GM23338 (cell line): ENCODE measurements at regions not wholly inside any gene's neighbourhood (a gene's known extent, or its start where the extent isn't known, plus 50 kb on each side); places are given as distances from the start of the nearest gene placed in this dataset.

Experiments used
- ATAC-seq: fragments of 200-7000 bp; cut with Tn5 transposase; 3 replicates; pipeline ENCODE4 v1.9.1; 2020
- DNase-seq: peaks from one replicate; pipeline ENCODE4 v3.0.0-alpha.2; 2015; ENCODE audit warnings: low spot score
- H2AFZ ChIP-seq: fragments of 200-600 bp; sonication (generic); 2 replicates; pipeline ENCODE4 v1.8.0; 2016; ENCODE audit warnings: antibody characterized with exemption, mild to moderate bottlenecking, moderate library complexity
- H3F3A ChIP-seq: fragments of 200-600 bp; sonication (generic); replicated peaks from 2 replicates; pipeline ENCODE4 v1.8.0; 2017; ENCODE audit warnings: antibody characterized with exemption, mixed run types, low read depth
- H3K27ac ChIP-seq: fragments of 200-600 bp; sonication (generic); 2 replicates; pipeline ENCODE4 v1.6.1; 2016; ENCODE audit warnings: low read depth
- H3K27me3 ChIP-seq: fragments of 200-600 bp; sonication (generic); 2 replicates; pipeline ENCODE4 v1.8.0; 2016; ENCODE audit warnings: mild to moderate bottlenecking, mixed run types, moderate library complexity; ENCODE audit not compliant: insufficient read depth
- H3K36me3 ChIP-seq: fragments of 200-600 bp; sonication (generic); 2 replicates; pipeline ENCODE4 v1.8.0; 2016; ENCODE audit warnings: mild to moderate bottlenecking; ENCODE audit not compliant: insufficient read depth
- H3K4me1 ChIP-seq: fragments of 200-600 bp; sonication (generic); 2 replicates; pipeline ENCODE4 v1.8.0; 2016; ENCODE audit warnings: mild to moderate bottlenecking, moderate library complexity; ENCODE audit not compliant: insufficient read depth
- H3K4me2 ChIP-seq: fragments of 200-600 bp; sonication (generic); 2 replicates; pipeline ENCODE4 v1.7.1; 2017; ENCODE audit warnings: mixed run types
- H3K4me3 ChIP-seq: fragments of 200-600 bp; sonication (generic); 2 replicates; pipeline ENCODE4 v1.6.1; 2016; ENCODE audit warnings: mixed run types
- H3K79me2 ChIP-seq: fragments of 200-600 bp; sonication (generic); replicated peaks from 2 replicates; pipeline ENCODE4 v1.8.0; 2017; ENCODE audit warnings: mild to moderate bottlenecking; ENCODE audit not compliant: insufficient read depth
- H3K9me2 ChIP-seq: fragments of 200-600 bp; sonication (generic); 2 replicates; pipeline ENCODE4 v1.8.0; 2017; ENCODE audit not compliant: insufficient read depth
- H4K20me1 ChIP-seq: fragments of 200-600 bp; sonication (generic); replicated peaks from 2 replicates; pipeline ENCODE4 v1.8.0; 2017; ENCODE audit warnings: mild to moderate bottlenecking; ENCODE audit not compliant: insufficient read depth
- H3K27ac Mint-ChIP-seq: 2 replicates; pipeline ENCODE4 v1.8.0; 2020; ENCODE audit warnings: inconsistent platforms, mild to moderate bottlenecking, moderate library complexity, mixed read lengths
- H3K27me3 Mint-ChIP-seq: 3 replicates; pipeline ENCODE4 v1.8.0; 2022; ENCODE audit warnings: low read depth, mild to moderate bottlenecking, moderate library complexity, mixed read lengths, inconsistent platforms; ENCODE audit not compliant: insufficient read depth, poor library complexity
- H3K36me3 Mint-ChIP-seq: 3 replicates; pipeline ENCODE4 v1.8.0; 2021; ENCODE audit warnings: low read depth, mild to moderate bottlenecking, inconsistent platforms, moderate library complexity, mixed read lengths
- H3K4me1 Mint-ChIP-seq: 3 replicates; pipeline ENCODE4 v1.8.0; 2020; ENCODE audit warnings: mild to moderate bottlenecking, inconsistent platforms, mixed read lengths
- H3K4me3 Mint-ChIP-seq: 3 replicates; pipeline ENCODE4 v1.8.0; 2021; ENCODE audit warnings: moderate library complexity, mild to moderate bottlenecking, inconsistent platforms, mixed read lengths
- H3K9me3 Mint-ChIP-seq: 3 replicates; pipeline ENCODE4 v1.8.0; 2020; ENCODE audit warnings: moderate library complexity, mild to moderate bottlenecking, inconsistent platforms, mixed read lengths
- CREB1 ChIP-seq: fragments of 250-450 bp; sonication (Bioruptor Pico); IDR thresholded peaks from 2 replicates; pipeline ENCODE4 v1.5.0; 2020; ENCODE audit warnings: low read depth, mild to moderate bottlenecking, moderate library complexity
- CTCF ChIP-seq, 2 experiments: fragments of 200-600 bp in 1 of 2; sonication (generic) in 1 of 2; conservative IDR thresholded peaks; 2 replicates each; pipeline versions ENCODE4 v1.5.1 to v1.6.1; 2016 to 2017; ENCODE audit warnings: antibody characterized with exemption in 2 of 2, low read depth in 2 of 2, mild to moderate bottlenecking in 2 of 2, moderate library complexity in 1 of 2
- ETS1 ChIP-seq: IDR thresholded peaks from 2 replicates; pipeline ENCODE4 v1.6.1; 2016; ENCODE audit warnings: antibody characterized with exemption
- EZH2 ChIP-seq: fragments of 200-600 bp; sonication (generic); IDR thresholded peaks from one replicate; pipeline ENCODE4 v1.8.0; 2017; ENCODE audit warnings: antibody characterized with exemption, mild to moderate bottlenecking, low read depth; ENCODE audit not compliant: unreplicated experiment
- EZH2phosphoT487 ChIP-seq: fragments of 200-600 bp; sonication (generic); IDR thresholded peaks from one replicate; pipeline ENCODE4 v1.8.1; 2018; ENCODE audit warnings: antibody characterized with exemption; ENCODE audit not compliant: unreplicated experiment
- JUNB ChIP-seq: IDR thresholded peaks from one replicate; pipeline ENCODE4 v1.6.1; 2016; ENCODE audit warnings: antibody characterized with exemption; ENCODE audit not compliant: unreplicated experiment
- NANOG ChIP-seq: IDR thresholded peaks from 2 replicates; pipeline ENCODE4 v1.6.1; 2016; ENCODE audit warnings: antibody characterized with exemption, borderline replicate concordance
- POLR2AphosphoS5 ChIP-seq: IDR thresholded peaks from 2 replicates; pipeline ENCODE4 v1.6.1; 2016; ENCODE audit warnings: antibody characterized with exemption, low read depth
- REST ChIP-seq: IDR thresholded peaks from one replicate; pipeline ENCODE4 v1.6.1; 2018; ENCODE audit warnings: antibody characterized with exemption; ENCODE audit not compliant: unreplicated experiment
- STAT1 ChIP-seq: IDR thresholded peaks from one replicate; pipeline ENCODE4 v1.6.1; 2016; ENCODE audit warnings: antibody characterized with exemption; ENCODE audit not compliant: unreplicated experiment
- ZNF114 ChIP-seq: fragments of 250-450 bp; sonication (Bioruptor Pico); IDR thresholded peaks from 2 replicates; pipeline ENCODE4 v1.5.0; 2020; ENCODE audit warnings: mild to moderate bottlenecking, moderate library complexity
- ZNF331 ChIP-seq: fragments of 250-450 bp; sonication (Bioruptor Pico); IDR thresholded peaks from 2 replicates; pipeline ENCODE4 v1.5.0; 2020; ENCODE audit warnings: low read depth, mild to moderate bottlenecking, moderate library complexity
- ZNF462 ChIP-seq: fragments of 250-450 bp; sonication (Bioruptor Pico); IDR thresholded peaks from 2 replicates; pipeline ENCODE4 v1.5.0; 2020; ENCODE audit warnings: mild to moderate bottlenecking, moderate library complexity

- no peaks in the 10 kb centered on the region for H3K36me3 ChIP-seq
- H3K27me3 ChIP-seq = no peaks in the 10 kb centered on the region
- no peaks in the 10 kb centered on the region for H4K20me1 ChIP-seq
- no peaks in the 10 kb centered on the region for H3K79me2 ChIP-seq
- H3K9me2 ChIP-seq = no peaks in the 10 kb centered on the region
- DNase-seq = no peak
- H3F3A ChIP-seq = no peaks in the 10 kb centered on the region
- H3K4me1 ChIP-seq = no peaks in the 10 kb centered on the region
- TF ChIP-seq REST (no peak), ZNF462 (CRISPR knock-in tag) (no peak), CTCF (conservative IDR thresholded peaks at IDR 0.05; ENCODE audit: low read depth in 2 of 2) (no peak), CREB1 (CRISPR knock-in tag) (no peak), NANOG (no peak), STAT1 (no peak), ZNF114 (no peak), POLR2AphosphoS5 (no peak), ZNF331 (CRISPR knock-in tag) (no peak), EZH2 (no peak), JUNB (no peak), EZH2phosphoT487 (no peak), ETS1 (no peak)
- Mint-ChIP-seq H3K36me3 (no peaks in the 10 kb centered on the region), H3K4me3 (no peak overlapping the region), H3K27ac (no peak overlapping the region), H3K4me1 (no peaks in the 10 kb centered on the region), H3K27me3 (no peaks in the 10 kb centered on the region), H3K9me3 (no peaks in the 10 kb centered on the region)
- no peak overlapping the region for H3K4me3 ChIP-seq
- ATAC-seq = no peak
- no peak overlapping the region; the same call in 1 of the 2 replicates for H2AFZ ChIP-seq
- no peak overlapping the region for H3K27ac ChIP-seq
- no peak overlapping the region for H3K4me2 ChIP-seq
Observed at GRCh38 chr6:121760191-121760590, 324.7 kb downstream of the GJA1 start.
